ENCODE measurements at regions not wholly inside any gene's neighbourhood (a gene's known extent, or its start where the extent isn't known, plus 50 kb on each side); places are given as distances from the start of the nearest gene placed in this dataset.

- Histone ChIP-seq H3K36me3 (replicated peaks in 1 of 2; ENCODE audit: insufficient read depth in 1 of 2, low read depth in 2 of 2) (no peaks in the 10 kb centered on the region), H3K4me3 (no peak overlapping the region), H3K27ac (no peak overlapping the region), H3K4me1 (no peaks in the 10 kb centered on the region), H3K9me3 (no peaks in the 10 kb centered on the region), H3K27me3 (no peaks in the 10 kb centered on the region)
- TF ChIP-seq POLR2A (IDR thresholded peaks at IDR 0.05) (no peak), CTCF (IDR thresholded peaks at IDR 0.05) (no peak)
- 50 to 70% methylated on average over 1 of the region's 1 CpG for WGBS, 2 donors
- DNase-seq (no peak), ATAC-seq (no peak)
- intact Hi-C loops (cut with DNase I), result no loop called here
Measured at GRCh38 chr16:60041671-60042070, 1307.6 kb upstream of the GOT2 start.

GRCh38 chr16:60031740-60032139 is 1297.6 kb upstream of the GOT2 start:
- intact Hi-C loops (cut with DNase I), result no loop called here
- Histone ChIP-seq H3K4me1 (no peaks in the 10 kb centered on the region), H3K36me3 (replicated peaks in 1 of 2; ENCODE audit: insufficient read depth in 1 of 2, low read depth in 2 of 2) (no peaks in the 10 kb centered on the region), H3K27ac (no peak overlapping the region), H3K9me3 (peaks cover 0 to 6% (median 0%) of the 10 kb centered on the region in 3 donors), H3K4me3 (no peak overlapping the region), H3K27me3 (no peaks in the 10 kb centered on the region)
- TF ChIP-seq CTCF (IDR thresholded peaks at IDR 0.05), result no peak
- no peak for TF ChIP-seq POLR2A (IDR thresholded peaks at IDR 0.05)
- DNase-seq, result no peak
- ATAC-seq, result no peak
- WGBS, 2 donors, result 48 to 56% methylated on average over 1 of the region's 1 CpG

- no peak overlapping the region for H3K4me3 ChIP-seq
- intact Hi-C loops (cut with DNase I), result no loop called here
- no peaks in the 10 kb centered on the region for H3K9me3 ChIP-seq
- H3K36me3 ChIP-seq (replicated peaks in 1 of 2; ENCODE audit: insufficient read depth in 1 of 2, low read depth in 2 of 2), result no peaks in the 10 kb centered on the region
- no peak overlapping the region for H3K27ac ChIP-seq
- no peak for DNase-seq
- no peaks in the 10 kb centered on the region for H3K4me1 ChIP-seq
- no peak for ATAC-seq
- H3K27me3 ChIP-seq, result no peaks in the 10 kb centered on the region
- TF ChIP-seq POLR2A (IDR thresholded peaks at IDR 0.05) (no peak), CTCF (IDR thresholded peaks at IDR 0.05) (no peak)
Measured at GRCh38 chr16:60027351-60027750, 1293.2 kb upstream of the GOT2 start.

GRCh38 chr16:60013076-60013475 is 1279.0 kb upstream of the GOT2 start:
- no peak overlapping the region for H3K27ac ChIP-seq
- no peak overlapping the region for H3K4me3 ChIP-seq
- 64 to 68% methylated on average over 8 of the region's 8 CpGs for WGBS, 2 donors
- H3K4me1 ChIP-seq, result no peaks in the 10 kb centered on the region
- H3K9me3 ChIP-seq, result no peaks in the 10 kb centered on the region
- ATAC-seq, result no peak
- intact Hi-C loops (cut with DNase I), result no loop called here
- no peaks in the 10 kb centered on the region for H3K36me3 ChIP-seq (replicated peaks in 1 of 2; ENCODE audit: insufficient read depth in 1 of 2, low read depth in 2 of 2)
- no peak for DNase-seq
- no peaks in the 10 kb centered on the region for H3K27me3 ChIP-seq
- TF ChIP-seq CTCF (IDR thresholded peaks at IDR 0.05), result no peak
- TF ChIP-seq POLR2A (IDR thresholded peaks at IDR 0.05), result no peak

- intact Hi-C loops (cut with DNase I), result no loop called here
- H3K9me3 ChIP-seq, result no peaks in the 10 kb centered on the region
- DNase-seq, result no peak
- no peaks in the 10 kb centered on the region for H3K36me3 ChIP-seq (replicated peaks in 1 of 2; ENCODE audit: insufficient read depth in 1 of 2, low read depth in 2 of 2)
- H3K4me1 ChIP-seq, result no peaks in the 10 kb centered on the region
- H3K27me3 ChIP-seq, result no peaks in the 10 kb centered on the region
- no peak overlapping the region for H3K27ac ChIP-seq
- ATAC-seq, result no peak
- no peak for TF ChIP-seq CTCF (IDR thresholded peaks at IDR 0.05)
- no peak for TF ChIP-seq POLR2A (IDR thresholded peaks at IDR 0.05)
- WGBS, 2 donors, result 40 to 51% methylated on average over 3 of the region's 3 CpGs
- no peak overlapping the region for H3K4me3 ChIP-seq
Measured at GRCh38 chr16:60001523-60001922, 1267.4 kb upstream of the GOT2 start.
